ENCODE measurements at regions not wholly inside any gene's neighbourhood (a gene's known extent, or its start where the extent isn't known, plus 50 kb on each side); places are given as distances from the start of the nearest gene placed in this dataset.

DNA sequence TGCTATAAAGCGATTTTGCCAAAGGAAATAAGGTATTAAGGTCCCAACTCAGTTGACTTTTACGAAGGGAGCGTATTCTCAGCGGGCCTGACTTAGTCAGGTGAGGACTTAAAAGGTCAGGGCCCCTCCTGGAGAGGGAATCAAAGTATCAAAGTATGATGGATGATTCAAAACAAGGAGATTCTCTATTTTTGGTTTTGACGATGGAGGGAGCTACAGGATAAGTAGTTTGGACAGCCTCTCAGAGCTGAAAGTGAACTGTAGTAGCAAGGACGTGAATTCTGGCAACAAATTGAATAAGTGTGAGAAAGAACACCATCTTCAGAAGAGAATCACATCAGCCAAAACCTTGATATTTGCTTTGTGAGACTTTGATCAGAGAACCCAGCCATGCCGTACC lies 1186.5 kb downstream of the SI start:
- H3K9me3 ChIP-seq: peaks cover 0 to 4% (median 0%) of the 10 kb centered on the region in 12 donors
- H3K36me3 ChIP-seq: no peaks in the 10 kb centered on the region
- H3K27me3 ChIP-seq: no peaks in the 10 kb centered on the region
- intact Hi-C loops (cut with DNase I): no loop called here
- 84 to 88% (median 86%) methylated on average over 7 of the region's 7 CpGs for WGBS, 4 donors
- no peak overlapping the region for H3K27ac ChIP-seq
- H3K4me1 ChIP-seq: no peaks in the 10 kb centered on the region
- DNase-seq (no peak), ATAC-seq (no peak)
- H3K4me3 ChIP-seq: no peak overlapping the region
- TF ChIP-seq, protein P1, sequence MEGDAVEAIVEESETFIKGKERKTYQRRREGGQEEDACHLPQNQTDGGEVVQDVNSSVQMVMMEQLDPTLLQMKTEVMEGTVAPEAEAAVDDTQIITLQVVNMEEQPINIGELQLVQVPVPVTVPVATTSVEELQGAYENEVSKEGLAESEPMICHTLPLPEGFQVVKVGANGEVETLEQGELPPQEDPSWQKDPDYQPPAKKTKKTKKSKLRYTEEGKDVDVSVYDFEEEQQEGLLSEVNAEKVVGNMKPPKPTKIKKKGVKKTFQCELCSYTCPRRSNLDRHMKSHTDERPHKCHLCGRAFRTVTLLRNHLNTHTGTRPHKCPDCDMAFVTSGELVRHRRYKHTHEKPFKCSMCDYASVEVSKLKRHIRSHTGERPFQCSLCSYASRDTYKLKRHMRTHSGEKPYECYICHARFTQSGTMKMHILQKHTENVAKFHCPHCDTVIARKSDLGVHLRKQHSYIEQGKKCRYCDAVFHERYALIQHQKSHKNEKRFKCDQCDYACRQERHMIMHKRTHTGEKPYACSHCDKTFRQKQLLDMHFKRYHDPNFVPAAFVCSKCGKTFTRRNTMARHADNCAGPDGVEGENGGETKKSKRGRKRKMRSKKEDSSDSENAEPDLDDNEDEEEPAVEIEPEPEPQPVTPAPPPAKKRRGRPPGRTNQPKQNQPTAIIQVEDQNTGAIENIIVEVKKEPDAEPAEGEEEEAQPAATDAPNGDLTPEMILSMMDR (IDR thresholded peaks at IDR 0.05): no peak
- no peak for TF ChIP-seq POLR2A (IDR thresholded peaks at IDR 0.05)

DNA sequence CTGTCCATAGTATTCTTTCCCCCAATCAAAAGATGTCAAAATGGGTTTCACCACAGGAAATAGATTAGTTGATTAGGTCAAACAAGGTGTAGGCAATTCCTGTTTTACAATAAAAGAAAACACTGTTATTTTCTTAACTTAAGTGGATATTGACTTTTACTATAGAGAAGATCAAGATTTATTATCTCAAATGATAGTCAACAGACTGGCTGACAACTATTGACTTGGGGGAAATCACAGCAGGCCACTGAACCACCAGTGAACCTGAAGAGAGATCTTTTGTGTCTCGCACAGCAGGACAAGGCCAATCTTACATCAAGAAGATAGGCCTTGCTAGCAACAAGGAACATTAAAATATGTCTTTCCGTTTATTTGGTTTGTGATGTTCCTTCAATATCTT lies 1187.6 kb downstream of the SI start:
- ATAC-seq (no peak), DNase-seq (no peak)
- intact Hi-C loops (cut with DNase I): no loop called here
- Histone ChIP-seq H3K9me3 (no peaks in the 10 kb centered on the region), H3K27ac (no peak overlapping the region), H3K4me1 (no peaks in the 10 kb centered on the region), H3K4me3 (no peak overlapping the region), H3K27me3 (no peaks in the 10 kb centered on the region), H3K36me3 (no peaks in the 10 kb centered on the region)
- TF ChIP-seq, protein P1 (IDR thresholded peaks at IDR 0.05): no peak
- TF ChIP-seq POLR2A (IDR thresholded peaks at IDR 0.05): no peak
- 38 to 84% (median 67%) methylated on average over 2 of the region's 2 CpGs for WGBS, 4 donors

DNA sequence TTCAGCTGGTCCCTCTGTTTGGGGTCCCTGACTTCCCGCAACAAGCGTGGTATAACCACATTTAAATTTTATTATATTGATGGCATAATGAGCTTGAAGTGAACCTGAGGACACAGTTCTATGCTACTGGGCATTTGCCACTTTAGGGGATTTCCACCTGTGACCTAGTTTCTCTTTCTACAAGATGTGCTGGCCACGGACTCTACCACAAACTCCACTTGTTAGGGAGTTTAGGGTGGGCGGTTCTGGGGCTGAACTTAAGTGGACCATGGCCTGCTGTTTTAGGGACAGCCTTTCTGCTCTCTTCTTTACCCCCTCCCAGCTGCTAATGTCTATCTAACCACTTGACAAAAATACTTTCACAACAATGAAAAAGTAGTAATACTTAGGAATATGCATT lies 1199.1 kb downstream of the SI start:
- DNase-seq (no peak), ATAC-seq (no peak)
- no peaks in the 10 kb centered on the region for H3K27me3 ChIP-seq
- TF ChIP-seq POLR2A (IDR thresholded peaks at IDR 0.05): no peak
- TF ChIP-seq, protein P1 (IDR thresholded peaks at IDR 0.05): no peak
- no peak overlapping the region for H3K27ac ChIP-seq
- intact Hi-C loops (cut with DNase I): no loop called here
- peaks cover 0 to 26% (median 8%) of the 10 kb centered on the region in 12 donors for H3K9me3 ChIP-seq
- WGBS, 4 donors: 86 to 94% (median 90%) methylated on average over 4 of the region's 4 CpGs
- H3K4me3 ChIP-seq: no peak overlapping the region
- H3K36me3 ChIP-seq: no peaks in the 10 kb centered on the region
- no peaks in the 10 kb centered on the region for H3K4me1 ChIP-seq

DNA sequence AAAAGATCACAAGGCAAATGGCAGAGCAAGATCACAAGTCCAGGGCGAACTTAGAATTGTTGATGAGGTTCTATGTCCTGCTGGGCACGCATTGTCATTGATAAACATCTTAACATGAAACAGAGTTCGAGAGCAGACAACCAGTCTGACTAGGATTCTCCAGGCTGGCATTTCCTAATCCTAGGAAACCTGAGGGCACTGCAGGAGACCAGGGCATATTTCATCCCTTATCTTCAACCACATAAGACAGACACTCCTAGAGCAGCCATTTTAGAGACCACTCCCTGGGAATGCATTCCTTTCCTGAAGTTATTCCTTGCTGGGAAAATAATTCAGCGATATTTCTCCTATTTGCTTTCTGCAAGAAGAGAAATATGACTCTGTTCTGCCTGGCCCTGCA lies 1199.9 kb downstream of the SI start:
- WGBS, 4 donors: 77 to 85% (median 84%) methylated on average over 4 of the region's 4 CpGs
- ATAC-seq: no peak

More for the DNA sequence above, 1199.9 kb downstream of the SI start:
- Histone ChIP-seq H3K27me3 (no peaks in the 10 kb centered on the region), H3K36me3 (no peaks in the 10 kb centered on the region), H3K4me3 (no peak overlapping the region), H3K4me1 (no peaks in the 10 kb centered on the region), H3K9me3 (peaks cover 0 to 27% (median 8%) of the 10 kb centered on the region in 12 donors), H3K27ac (no peak overlapping the region)
- no peak for TF ChIP-seq POLR2A (IDR thresholded peaks at IDR 0.05)
- TF ChIP-seq, protein P1 (IDR thresholded peaks at IDR 0.05): no peak
- DNase-seq: no peak
- intact Hi-C loops (cut with DNase I): no loop called here

Data from heart left ventricle (tissue), 16 donors.